GM20000 (cell line): ENCODE measurements at regions not wholly inside any gene's neighbourhood (a gene's known extent, or its start where the extent isn't known, plus 50 kb on each side); places are given as distances from the start of the nearest gene placed in this dataset.

Source experiments
- DNase-seq: peaks from one replicate; pipeline ENCODE4 v3.0.0; 2012; ENCODE audit warnings: low spot score
- CTCF ChIP-seq: IDR thresholded peaks from 2 replicates; pipeline ENCODE4 v1.5.1; 2012; ENCODE audit warnings: mild to moderate bottlenecking, control low read depth; ENCODE audit errors: extremely low read depth, missing control alignments

GRCh38 chr4:186449954-186450353 is 105.4 kb downstream of the MTNR1A start:
- no peak for TF ChIP-seq CTCF
- DNase-seq: no peak

- no peak for DNase-seq
- TF ChIP-seq CTCF: no peak
These were observed 110.3 kb downstream of the MTNR1A start for GRCh38 chr4:186445040-186445439.

- no peak for TF ChIP-seq CTCF
- DNase-seq: no peak
These were observed 113.9 kb downstream of the MTNR1A start for GRCh38 chr4:186441502-186441901.

GRCh38 chr4:186428481-186428880 is 126.9 kb downstream of the MTNR1A start:
- no peak for TF ChIP-seq CTCF
- no peak for DNase-seq

- DNase-seq: no peak
- TF ChIP-seq CTCF: no peak
These were observed 130.6 kb downstream of the MTNR1A start for GRCh38 chr4:186424745-186425144.

- TF ChIP-seq CTCF: no peak
- no peak for DNase-seq
These were observed 133.1 kb downstream of the MTNR1A start for GRCh38 chr4:186422296-186422695.

GRCh38 chr4:186416451-186417060 is 138.8 kb downstream of the MTNR1A start:
- TF ChIP-seq CTCF: no peak
- no peak for DNase-seq
